OCI-LY7 (cell line): ENCODE measurements at regions not wholly inside any gene's neighbourhood (a gene's known extent, or its start where the extent isn't known, plus 50 kb on each side); places are given as distances from the start of the nearest gene placed in this dataset.

Experiments used
- BruUV-seq: library from RNA; stranded (reverse); fragments of 400-500 nt; replicated peaks from 2 replicates; lab custom pipeline; 2021; lab: Mats Ljungman, UMichigan
- CTCF ChIA-PET: fragments of 300-600 bp; sonication (Branson Sonifier 250); formaldehyde crosslinking; loops from one replicate; lab custom pipeline; 2022; ENCODE audit warnings: antibody characterized with exemption; ENCODE audit not compliant: unreplicated experiment; lab: Charles Lee
- POLR2A ChIA-PET: fragments of 300-600 bp; sonication (Branson Sonifier 250); formaldehyde crosslinking; loops from one replicate; lab custom pipeline; 2022; ENCODE audit warnings: antibody characterized with exemption; lab: Charles Lee
- DNase-seq: peaks from one replicate; pipeline ENCODE4 v3.0.0-alpha.2; 2015; ENCODE audit warnings: low spot score
- H2AFZ ChIP-seq: fragments of 200-600 bp; sonication (generic), shearing (Covaris generic); 2 replicates; pipeline ENCODE4 v1.6.1; 2014; ENCODE audit warnings: mild to moderate bottlenecking, antibody characterized with exemption, low read length, moderate library complexity
- H3K27ac ChIP-seq: fragments of 200-600 bp; sonication (generic); 2 replicates; pipeline ENCODE4 v1.5.1; 2014; ENCODE audit warnings: mixed run types, low read depth, mild to moderate bottlenecking, moderate library complexity, low read length, inconsistent platforms; ENCODE audit not compliant: poor library complexity, severe bottlenecking
- H3K36me3 ChIP-seq: fragments of 200-600 bp; sonication (generic); 2 replicates; pipeline ENCODE4 v1.6.1; 2014; ENCODE audit warnings: mild to moderate bottlenecking, antibody characterized with exemption, low read length, moderate library complexity, mixed read lengths; ENCODE audit not compliant: insufficient read depth
- H3K4me1 ChIP-seq: fragments of 200-600 bp; sonication (generic); 2 replicates; pipeline ENCODE4 v1.5.1; 2014; ENCODE audit warnings: mild to moderate bottlenecking, low read length; ENCODE audit not compliant: insufficient read depth, poor library complexity, severe bottlenecking
- H3K4me2 ChIP-seq: fragments of 200-600 bp; sonication (generic); 2 replicates; pipeline ENCODE4 v1.6.1; 2014; ENCODE audit warnings: mild to moderate bottlenecking, low read length
- H3K4me3 ChIP-seq: fragments of 200-600 bp; sonication (generic); 2 replicates; pipeline ENCODE4 v1.5.1; 2014; ENCODE audit warnings: mild to moderate bottlenecking, low read depth, low read length; ENCODE audit not compliant: poor library complexity, severe bottlenecking
- H3K79me2 ChIP-seq: fragments of 200-600 bp; sonication (generic); 2 replicates; pipeline ENCODE4 v1.6.1; 2016; ENCODE audit warnings: low read depth, mild to moderate bottlenecking, low read length, moderate library complexity, mixed read lengths; ENCODE audit not compliant: insufficient read depth
- H3K9me2 ChIP-seq: fragments of 200-600 bp; sonication (generic); 2 replicates; pipeline ENCODE4 v1.6.1; 2016; ENCODE audit warnings: mild to moderate bottlenecking, low read length, mixed read lengths; ENCODE audit not compliant: insufficient read depth
- H3K9me3 ChIP-seq: fragments of 200-600 bp; sonication (generic); 2 replicates; pipeline ENCODE4 v1.6.1; 2014; ENCODE audit warnings: mild to moderate bottlenecking, mixed run types, low read length, mixed read lengths
- H4K20me1 ChIP-seq: fragments of 200-600 bp; sonication (generic); 2 replicates; pipeline ENCODE4 v1.6.1; 2014; ENCODE audit warnings: mild to moderate bottlenecking, antibody characterized with exemption, low read length, moderate library complexity, mixed read lengths; ENCODE audit not compliant: insufficient read depth
- CTCF ChIP-seq: fragments of 200-600 bp; sonication (generic); conservative IDR thresholded peaks from 2 replicates; pipeline ENCODE4 v1.5.1; 2014; ENCODE audit warnings: mild to moderate bottlenecking, antibody characterized with exemption, low read length, moderate library complexity, mixed read lengths
- EZH2phosphoT487 ChIP-seq: fragments of 200-600 bp; sonication (generic); IDR thresholded peaks from 2 replicates; pipeline ENCODE4 v1.6.1; 2018; ENCODE audit warnings: low read depth, borderline replicate concordance, mild to moderate bottlenecking, mixed run types, antibody characterized with exemption, low read length, moderate library complexity, mixed read lengths
- intact Hi-C: fragments of 100-400 bp; cut with micrococcal nuclease; formaldehyde crosslinking; loops from one replicate; pipeline ENCODE4 v1.10.0; 2022; ENCODE audit not compliant: unreplicated experiment

GRCh38 chr15:36401586-36401966, 177.8 kb upstream of the CDIN1 start:
- ChIA-PET CTCF (no interaction called here), POLR2A (no interaction called here)
- Histone ChIP-seq H3K4me3 (no peak overlapping the region), H2AFZ (no peak overlapping the region), H3K4me2 (no peak overlapping the region), H4K20me1 (no peaks in the 10 kb centered on the region), H3K4me1 (no peaks in the 10 kb centered on the region), H3K79me2 (no peaks in the 10 kb centered on the region), H3K9me2 (no peaks in the 10 kb centered on the region), H3K36me3 (no peaks in the 10 kb centered on the region), H3K27ac (no peak overlapping the region), H3K9me3 (no peaks in the 10 kb centered on the region)
- DNase-seq: no peak
- no TSS peak for BruUV-seq
- TF ChIP-seq EZH2phosphoT487 (no peak), CTCF (no peak)
- intact Hi-C loops: no loop called here

GRCh38 chr15:36403351-36403750, 176.1 kb upstream of the CDIN1 start:
- Histone ChIP-seq H2AFZ (no peak overlapping the region), H3K79me2 (no peaks in the 10 kb centered on the region), H4K20me1 (no peaks in the 10 kb centered on the region), H3K9me2 (no peaks in the 10 kb centered on the region), H3K4me1 (no peaks in the 10 kb centered on the region), H3K27ac (no peak overlapping the region), H3K9me3 (no peaks in the 10 kb centered on the region), H3K36me3 (no peaks in the 10 kb centered on the region), H3K4me3 (no peak overlapping the region), H3K4me2 (no peak overlapping the region)
- intact Hi-C loops: no loop called here
- POLR2A ChIA-PET: no interaction called here
- CTCF ChIA-PET: no interaction called here
- TF ChIP-seq CTCF (no peak), EZH2phosphoT487 (no peak)
- DNase-seq: no peak
- no TSS peak for BruUV-seq

- Histone ChIP-seq H2AFZ (no peak overlapping the region), H3K4me2 (no peak overlapping the region), H4K20me1 (no peaks in the 10 kb centered on the region), H3K4me1 (no peaks in the 10 kb centered on the region), H3K9me2 (no peaks in the 10 kb centered on the region), H3K79me2 (no peaks in the 10 kb centered on the region), H3K4me3 (no peak overlapping the region), H3K27ac (no peak overlapping the region), H3K9me3 (no peaks in the 10 kb centered on the region), H3K36me3 (no peaks in the 10 kb centered on the region)
- no peak for DNase-seq
- TF ChIP-seq CTCF (no peak), EZH2phosphoT487 (no peak)
- CTCF ChIA-PET: no interaction called here
- no TSS peak for BruUV-seq
- intact Hi-C loops: no loop called here
- POLR2A ChIA-PET: no interaction called here
Measured at GRCh38 chr15:36406366-36406765, 173.1 kb upstream of the CDIN1 start.
